ENCODE measurements at regions not wholly inside any gene's neighbourhood (a gene's known extent, or its start where the extent isn't known, plus 50 kb on each side); places are given as distances from the start of the nearest gene placed in this dataset.
A peak's percentile ranks its signal among the peaks of the same experiment; 100 is the strongest.

DNA sequence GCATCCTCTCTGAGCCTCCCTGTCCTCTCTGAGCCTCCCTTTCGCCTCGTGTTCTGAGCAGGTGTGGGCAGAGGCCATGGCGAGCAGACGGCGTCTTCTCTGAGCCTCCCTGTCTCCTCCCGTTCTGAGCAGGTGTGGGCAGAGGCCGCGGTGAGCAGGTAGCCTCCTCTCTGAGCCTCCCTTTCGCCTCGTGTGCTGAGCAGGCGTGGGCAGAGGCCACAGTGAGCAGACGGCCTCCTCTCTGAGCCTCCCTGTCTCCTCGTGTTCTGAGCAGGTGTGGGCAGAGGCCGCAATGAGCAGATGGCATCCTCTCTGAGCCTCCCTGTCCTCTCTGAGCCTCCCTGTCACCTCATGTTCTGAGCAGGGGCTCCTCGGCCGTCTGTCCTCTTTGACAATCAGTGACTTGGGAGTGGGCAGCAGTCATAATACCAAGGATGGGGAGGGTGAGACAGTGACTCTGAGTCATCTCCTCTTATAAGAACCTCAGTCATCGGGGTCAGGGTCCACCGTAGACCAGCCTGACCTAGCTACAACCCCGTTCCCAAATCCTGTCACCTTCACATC lies 395.1 kb upstream of the SALL3 start:
- intact Hi-C loops (cut with DNase I): no loop called here

DNA sequence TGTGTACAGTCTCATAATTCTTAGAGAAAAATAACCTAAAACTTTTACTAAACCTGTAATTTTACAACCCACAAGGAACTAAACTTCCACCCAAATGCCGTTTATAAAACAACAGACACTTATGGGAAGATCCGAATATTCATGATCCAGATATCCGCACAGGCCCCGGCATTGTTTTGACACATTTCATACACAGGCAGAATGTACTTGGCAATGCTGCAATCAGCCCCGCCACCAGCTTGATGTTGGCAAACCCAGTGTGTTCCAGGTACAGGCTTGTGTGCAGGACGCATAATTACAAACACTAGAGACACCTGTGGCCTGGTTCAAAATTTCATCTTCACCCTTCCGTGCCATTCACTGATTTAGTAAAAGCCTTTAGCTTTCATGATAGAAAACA lies 393.0 kb upstream of the SALL3 start:
- no peak overlapping the region for H3K27ac ChIP-seq (ENCODE audit: low read depth in 1 of 2, low read length in 2 of 2)
- WGBS, 2 donors: 82 to 83% methylated on average over 7 of the region's 7 CpGs
- no peaks in the 10 kb centered on the region for H3K9me3 ChIP-seq (ENCODE audit: control insufficient read depth, low read length)
- no peaks in the 10 kb centered on the region for H3K36me3 ChIP-seq (ENCODE audit: control insufficient read depth in 1 of 2, insufficient read depth in 2 of 2, low read length in 1 of 2)
- intact Hi-C loops (cut with DNase I): no loop called here
- no peaks in the 10 kb centered on the region for H3K27me3 ChIP-seq (ENCODE audit: control insufficient read depth in 1 of 2, insufficient read depth in 2 of 2, low read length in 1 of 2)
- H3K4me1 ChIP-seq (ENCODE audit: control insufficient read depth in 1 of 2, insufficient read depth in 2 of 2, low read length in 2 of 2): no peaks in the 10 kb centered on the region
- DNase-seq (no peak), ATAC-seq (ENCODE audit: low FRiP score) (no peak)
- no peak overlapping the region for H3K4me3 ChIP-seq (ENCODE audit: low read length in 2 of 2)

More for the DNA sequence above, 395.1 kb upstream of the SALL3 start:
- Histone ChIP-seq H3K9me3 (ENCODE audit: control insufficient read depth, low read length) (no peaks in the 10 kb centered on the region), H3K27me3 (ENCODE audit: control insufficient read depth in 1 of 2, insufficient read depth in 2 of 2, low read length in 1 of 2) (no peaks in the 10 kb centered on the region), H3K4me3 (ENCODE audit: low read length in 2 of 2) (no peak overlapping the region), H3K36me3 (ENCODE audit: control insufficient read depth in 1 of 2, insufficient read depth in 2 of 2, low read length in 1 of 2) (no peaks in the 10 kb centered on the region), H3K4me1 (ENCODE audit: control insufficient read depth in 1 of 2, insufficient read depth in 2 of 2, low read length in 2 of 2) (no peaks in the 10 kb centered on the region), H3K27ac (ENCODE audit: low read depth in 1 of 2, low read length in 2 of 2) (no peak overlapping the region)
- 89 to 90% methylated on average over 19 of the region's 19 CpGs for WGBS, 2 donors
- no peak for ATAC-seq (ENCODE audit: low FRiP score)
- peak in 1 of 2 donors; percentile 51 for DNase-seq

DNA sequence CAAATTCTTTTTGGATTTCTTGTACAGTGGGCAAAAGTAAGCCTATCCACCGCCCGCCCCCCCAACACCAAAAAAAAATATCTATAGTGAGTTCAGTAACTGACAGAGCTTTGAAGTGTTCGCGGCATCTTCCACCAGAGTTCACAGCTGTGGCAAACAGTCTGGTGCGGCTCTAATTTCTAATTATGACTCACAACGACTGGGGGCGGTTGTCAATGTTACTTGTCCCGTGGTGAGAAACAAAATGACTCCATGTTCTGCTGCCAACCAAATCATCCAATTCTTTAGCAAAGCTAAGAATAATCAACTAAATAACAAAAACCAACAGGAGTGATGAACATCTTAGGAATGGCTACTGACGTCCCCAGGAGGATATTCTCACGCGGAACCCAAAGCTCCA lies 392.5 kb upstream of the SALL3 start:
- intact Hi-C loops (cut with DNase I): no loop called here
- no peak for ATAC-seq (ENCODE audit: low FRiP score)
- H3K27ac ChIP-seq (ENCODE audit: low read depth in 1 of 2, low read length in 2 of 2): no peak overlapping the region
- no peaks in the 10 kb centered on the region for H3K27me3 ChIP-seq (ENCODE audit: control insufficient read depth in 1 of 2, insufficient read depth in 2 of 2, low read length in 1 of 2)
- no peaks in the 10 kb centered on the region for H3K9me3 ChIP-seq (ENCODE audit: control insufficient read depth, low read length)
- 55 to 62% methylated on average over 11 of the region's 11 CpGs for WGBS, 2 donors
- H3K4me1 ChIP-seq (ENCODE audit: control insufficient read depth in 1 of 2, insufficient read depth in 2 of 2, low read length in 2 of 2): no peaks in the 10 kb centered on the region
- H3K4me3 ChIP-seq (ENCODE audit: low read length in 2 of 2): no peak overlapping the region
- no peaks in the 10 kb centered on the region for H3K36me3 ChIP-seq (ENCODE audit: control insufficient read depth in 1 of 2, insufficient read depth in 2 of 2, low read length in 1 of 2)
- DNase-seq: no peak

DNA sequence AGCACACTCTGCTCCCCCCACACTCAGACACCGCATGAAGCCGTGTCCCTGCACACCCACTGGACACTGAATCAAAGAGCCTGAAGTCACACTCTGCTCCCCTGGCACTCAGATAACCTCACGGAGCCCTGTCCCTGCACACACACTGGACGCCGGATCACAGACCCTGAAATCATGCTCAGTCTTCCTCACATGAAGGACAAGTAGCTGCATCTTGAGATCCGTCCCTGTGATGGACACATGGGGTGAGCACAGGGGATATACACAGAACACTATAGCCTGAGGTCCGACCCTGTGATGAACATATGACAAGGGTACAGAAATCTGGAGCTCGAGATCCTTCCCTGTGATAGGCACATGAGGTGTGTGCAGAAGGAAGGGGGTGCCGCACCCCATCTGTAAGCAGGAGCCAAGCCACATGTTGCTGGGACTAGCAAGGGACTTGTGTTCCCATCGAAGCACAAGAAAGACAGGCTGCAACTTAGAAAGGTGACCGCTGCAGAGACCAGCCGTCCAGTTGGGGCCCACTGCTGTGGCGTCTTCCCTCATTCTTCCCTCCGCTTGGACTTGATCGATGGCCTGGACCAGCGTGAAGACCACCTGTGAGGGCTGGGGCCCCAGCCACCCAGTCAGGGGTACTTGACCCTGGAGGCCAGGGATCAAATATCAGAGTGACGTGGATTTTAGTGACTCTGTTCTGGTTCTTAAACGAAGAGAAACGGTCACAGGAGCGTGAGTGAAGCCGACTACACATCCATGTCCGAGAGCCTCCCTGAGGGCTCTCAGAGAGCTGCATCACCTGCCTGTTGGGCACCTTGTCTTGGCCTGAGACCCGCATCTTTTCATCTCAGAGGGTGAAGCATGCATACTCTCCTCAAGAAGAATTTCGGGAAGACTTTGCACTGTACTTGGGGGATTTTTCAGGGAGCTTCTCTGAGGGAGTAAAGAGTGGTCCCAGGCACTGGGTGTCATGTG lies 391.7 kb upstream of the SALL3 start:
- H3K4me1 ChIP-seq (ENCODE audit: control insufficient read depth in 1 of 2, insufficient read depth in 2 of 2, low read length in 2 of 2): no peaks in the 10 kb centered on the region
- no peaks in the 10 kb centered on the region for H3K36me3 ChIP-seq (ENCODE audit: control insufficient read depth in 1 of 2, insufficient read depth in 2 of 2, low read length in 1 of 2)
- 76 to 83% methylated on average over 24 of the region's 24 CpGs for WGBS, 2 donors
- no peak overlapping the region for H3K27ac ChIP-seq (ENCODE audit: low read depth in 1 of 2, low read length in 2 of 2)
- H3K27me3 ChIP-seq (ENCODE audit: control insufficient read depth in 1 of 2, insufficient read depth in 2 of 2, low read length in 1 of 2): no peaks in the 10 kb centered on the region
- intact Hi-C loops (cut with DNase I): no loop called here
- no peak overlapping the region for H3K4me3 ChIP-seq (ENCODE audit: low read length in 2 of 2)
- no peak for DNase-seq
- ATAC-seq (ENCODE audit: low FRiP score): peak; percentile 11
- H3K9me3 ChIP-seq (ENCODE audit: control insufficient read depth, low read length): no peaks in the 10 kb centered on the region

DNA sequence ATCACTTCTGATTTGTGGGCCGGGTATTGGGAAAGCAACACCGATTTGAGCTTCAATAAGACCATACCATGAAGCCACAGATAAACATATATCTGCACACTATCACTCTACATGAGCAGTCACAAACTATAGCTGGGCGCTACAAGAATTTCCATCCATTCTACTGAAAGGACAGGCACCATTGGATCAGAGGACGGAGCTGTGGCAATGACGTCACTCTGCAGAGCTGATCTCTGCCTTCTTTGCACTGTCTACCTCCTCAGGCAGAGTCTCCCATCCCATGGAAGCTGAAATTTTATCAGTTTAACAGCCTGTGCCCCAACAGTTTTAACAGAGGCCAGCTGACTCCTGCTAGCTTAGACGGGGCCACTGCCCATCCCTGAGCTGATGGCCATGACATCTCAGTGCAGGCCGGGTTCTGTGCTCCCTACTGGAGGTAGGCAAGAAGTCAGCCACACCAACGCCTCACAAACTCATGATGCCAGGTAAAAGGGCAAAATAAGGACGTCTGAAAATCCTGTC lies 389.6 kb upstream of the SALL3 start:
- no peaks in the 10 kb centered on the region for H3K27me3 ChIP-seq (ENCODE audit: control insufficient read depth in 1 of 2, insufficient read depth in 2 of 2, low read length in 1 of 2)
- no peaks in the 10 kb centered on the region for H3K4me1 ChIP-seq (ENCODE audit: control insufficient read depth in 1 of 2, insufficient read depth in 2 of 2, low read length in 2 of 2)
- H3K4me3 ChIP-seq (ENCODE audit: low read length in 2 of 2): no peak overlapping the region
- no peaks in the 10 kb centered on the region for H3K9me3 ChIP-seq (ENCODE audit: control insufficient read depth, low read length)
- no peaks in the 10 kb centered on the region for H3K36me3 ChIP-seq (ENCODE audit: control insufficient read depth in 1 of 2, insufficient read depth in 2 of 2, low read length in 1 of 2)
- no peak overlapping the region for H3K27ac ChIP-seq (ENCODE audit: low read depth in 1 of 2, low read length in 2 of 2)
- 79% methylated on average over 9 of the region's 9 CpGs for WGBS, 2 donors
- intact Hi-C loops (cut with DNase I): no loop called here
- ATAC-seq (ENCODE audit: low FRiP score) (no peak), DNase-seq (no peak)

DNA sequence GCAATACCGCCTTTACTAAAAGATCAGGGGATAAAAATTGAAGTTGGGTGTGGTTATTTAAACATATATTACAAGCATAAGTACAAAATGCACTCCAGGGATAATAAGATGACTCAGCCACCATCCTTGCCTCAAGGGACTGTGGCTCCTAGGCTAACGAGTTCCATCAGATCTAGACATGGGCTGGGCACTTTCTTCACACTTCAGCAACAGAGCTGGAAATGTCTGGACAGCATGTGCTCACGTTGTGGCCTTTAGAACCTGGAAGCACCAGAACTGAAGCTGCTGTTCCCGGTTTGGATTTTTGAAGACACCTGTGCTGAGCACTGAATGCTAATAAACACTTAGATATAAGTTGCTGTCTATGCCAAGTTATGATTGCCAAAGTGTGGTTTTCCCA lies 384.2 kb upstream of the SALL3 start:
- no peak for ATAC-seq (ENCODE audit: low FRiP score)
- H3K9me3 ChIP-seq (ENCODE audit: control insufficient read depth, low read length): no peaks in the 10 kb centered on the region
- no peak for DNase-seq
- H3K4me3 ChIP-seq (ENCODE audit: low read length in 2 of 2): no peak overlapping the region
- no peaks in the 10 kb centered on the region for H3K4me1 ChIP-seq (ENCODE audit: control insufficient read depth in 1 of 2, insufficient read depth in 2 of 2, low read length in 2 of 2)
- H3K36me3 ChIP-seq (ENCODE audit: control insufficient read depth in 1 of 2, insufficient read depth in 2 of 2, low read length in 1 of 2): no peaks in the 10 kb centered on the region
- WGBS, 2 donors: 75 to 78% methylated on average over 4 of the region's 4 CpGs
- intact Hi-C loops (cut with DNase I): no loop called here
- no peak overlapping the region for H3K27ac ChIP-seq (ENCODE audit: low read depth in 1 of 2, low read length in 2 of 2)
- no peaks in the 10 kb centered on the region for H3K27me3 ChIP-seq (ENCODE audit: control insufficient read depth in 1 of 2, insufficient read depth in 2 of 2, low read length in 1 of 2)

DNA sequence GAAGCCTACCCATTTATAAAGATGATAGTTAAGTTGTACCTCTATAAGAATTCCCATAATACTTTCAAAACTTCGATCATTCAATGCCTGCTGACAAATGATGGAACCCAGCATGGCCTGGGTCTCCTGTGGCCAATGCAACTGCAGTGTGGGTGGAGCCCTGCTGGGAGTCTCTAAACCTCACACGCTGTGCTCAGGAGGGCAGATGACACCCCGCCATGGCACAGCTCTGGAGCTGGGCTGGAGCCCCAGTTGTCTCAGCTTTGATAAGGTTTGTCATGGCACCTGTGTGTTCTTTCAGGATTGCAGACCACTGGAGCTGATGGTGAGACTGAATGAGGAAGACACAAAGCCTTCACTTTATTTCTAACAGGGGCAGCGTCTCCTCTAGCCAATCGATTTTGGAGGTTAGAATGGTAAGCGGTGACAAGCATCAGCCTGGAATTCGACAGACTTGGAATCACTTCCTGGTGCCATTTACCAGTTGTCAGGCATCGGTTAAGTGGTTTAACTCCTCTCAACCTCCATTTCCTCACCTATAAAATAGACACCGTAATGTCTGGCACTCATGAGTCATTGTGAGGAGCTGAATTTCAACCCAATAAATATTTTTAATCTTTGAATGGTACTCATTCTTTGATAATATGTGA lies 383.6 kb upstream of the SALL3 start:
- Histone ChIP-seq H3K4me1 (ENCODE audit: control insufficient read depth in 1 of 2, insufficient read depth in 2 of 2, low read length in 2 of 2) (no peaks in the 10 kb centered on the region), H3K36me3 (ENCODE audit: control insufficient read depth in 1 of 2, insufficient read depth in 2 of 2, low read length in 1 of 2) (no peaks in the 10 kb centered on the region), H3K27me3 (ENCODE audit: control insufficient read depth in 1 of 2, insufficient read depth in 2 of 2, low read length in 1 of 2) (no peaks in the 10 kb centered on the region), H3K9me3 (ENCODE audit: control insufficient read depth, low read length) (no peaks in the 10 kb centered on the region), H3K27ac (ENCODE audit: low read depth in 1 of 2, low read length in 2 of 2) (no peak overlapping the region), H3K4me3 (ENCODE audit: low read length in 2 of 2) (no peak overlapping the region)
- 76 to 77% methylated on average over 9 of the region's 9 CpGs for WGBS, 2 donors
- ATAC-seq (ENCODE audit: low FRiP score): no peak
- DNase-seq: no peak
- intact Hi-C loops (cut with DNase I): no loop called here

DNA sequence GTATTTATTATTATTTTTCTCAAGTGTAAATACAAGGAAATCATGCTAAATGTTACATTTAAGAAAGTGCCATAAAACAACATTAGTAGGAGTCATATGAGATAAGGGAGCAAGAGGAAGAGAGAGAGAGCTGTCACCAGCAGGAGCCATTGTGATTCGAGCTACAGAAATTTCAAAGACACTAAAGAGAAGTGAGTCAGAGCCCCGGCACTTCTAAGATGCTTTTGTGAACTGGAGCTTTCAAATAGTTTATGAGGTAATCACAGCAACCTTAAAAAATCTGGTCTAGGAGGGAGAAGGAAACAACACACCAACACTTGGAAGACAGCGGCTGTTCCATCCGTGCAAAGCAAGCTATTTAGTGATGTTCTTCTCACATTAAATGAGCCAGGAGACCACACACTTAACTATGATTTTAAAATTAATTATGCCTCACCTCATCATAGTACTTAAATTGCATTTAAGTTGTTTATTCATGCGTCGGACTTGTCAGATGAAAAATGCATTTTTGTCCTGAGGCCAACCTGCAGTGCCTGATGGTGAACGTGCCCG lies 382.7 kb upstream of the SALL3 start:
- H3K36me3 ChIP-seq (ENCODE audit: control insufficient read depth in 1 of 2, insufficient read depth in 2 of 2, low read length in 1 of 2): no peaks in the 10 kb centered on the region
- H3K4me3 ChIP-seq (ENCODE audit: low read length in 2 of 2): no peak overlapping the region
- no peaks in the 10 kb centered on the region for H3K4me1 ChIP-seq (ENCODE audit: control insufficient read depth in 1 of 2, insufficient read depth in 2 of 2, low read length in 2 of 2)
- ATAC-seq (ENCODE audit: low FRiP score): no peak
- no peaks in the 10 kb centered on the region for H3K27me3 ChIP-seq (ENCODE audit: control insufficient read depth in 1 of 2, insufficient read depth in 2 of 2, low read length in 1 of 2)
- H3K27ac ChIP-seq (ENCODE audit: low read depth in 1 of 2, low read length in 2 of 2): no peak overlapping the region
- WGBS, 2 donors: 36 to 39% methylated on average over 8 of the region's 8 CpGs
- intact Hi-C loops (cut with DNase I): no loop called here
- no peaks in the 10 kb centered on the region for H3K9me3 ChIP-seq (ENCODE audit: control insufficient read depth, low read length)
- DNase-seq: no peak

Data from aorta (tissue), 5 donors.